GM12878 (cell line): ENCODE measurements at regions not wholly inside any gene's neighbourhood (a gene's known extent, or its start where the extent isn't known, plus 50 kb on each side); places are given as distances from the start of the nearest gene placed in this dataset.

Source experiments
- ATAC-seq: fragments of 200-7000 bp; cut with Tn5 transposase; 3 replicates; pipeline ENCODE4 v1.9.1; 2020; ENCODE audit warnings: mild to moderate bottlenecking, moderate library complexity
- BruUV-seq: library from RNA; stranded (reverse); fragments of 400-500 nt; replicated peaks from 2 replicates; lab custom pipeline; 2021; lab: Mats Ljungman, UMichigan
- CTCF ChIA-PET: fragments of 300-600 bp; sonication (Branson Sonifier 250); formaldehyde crosslinking; extraction: SDS; loops from one replicate; lab custom pipeline; 2021; ENCODE audit warnings: inconsistent platforms; lab: Yijun Ruan, JAX
- POLR2A ChIA-PET: fragments of 350-600 bp; formaldehyde crosslinking; extraction: SDS; loops from one replicate; lab custom pipeline; 2021; ENCODE audit warnings: inconsistent platforms; lab: Charles Lee
- RAD21 ChIA-PET: fragments of 300-600 bp; sonication (Branson Sonifier 250); formaldehyde crosslinking; loops from one replicate; lab custom pipeline; 2023; ENCODE audit warnings: antibody characterized with exemption; ENCODE audit not compliant: unreplicated experiment; lab: Charles Lee
- SMC1A ChIA-PET: fragments of 300-600 bp; sonication (Branson Sonifier 250); formaldehyde crosslinking; loops from one replicate; lab custom pipeline; 2023; ENCODE audit not compliant: unreplicated experiment, uncharacterized antibody; lab: Charles Lee
- DNase-seq: peaks from one replicate; pipeline ENCODE4 v3.0.0-alpha.2; 2011; ENCODE audit warnings: low read depth, low spot score
- FAIRE-seq: peaks from 3 replicates; lab custom pipeline; 2011; peaks lifted over from hg19 to GRCh38; lab: Jason Lieb, UNC
- H2AFZ ChIP-seq: 2 replicates; pipeline ENCODE4 v1.6.0; 2011; ENCODE audit warnings: low read depth, low read length, control low read depth; ENCODE audit not compliant: control insufficient read depth
- H3K27ac ChIP-seq: 2 replicates; pipeline ENCODE4 v1.5.1; 2011; ENCODE audit warnings: control low read depth; ENCODE audit not compliant: control insufficient read depth, insufficient read depth
- H3K27me3 ChIP-seq, 2 experiments: replicated peaks in 1 of 2; 2 replicates each; pipeline versions ENCODE4 v1.6.0 to v1.6.1; 2011; ENCODE audit warnings: low read length in 1 of 2; ENCODE audit not compliant: control insufficient read depth in 2 of 2, insufficient read depth in 2 of 2
- H3K36me3 ChIP-seq, 2 experiments: 2 replicates each; pipeline ENCODE4 v1.5.1; 2011; ENCODE audit warnings: low read length in 1 of 2; ENCODE audit not compliant: control insufficient read depth in 2 of 2, insufficient read depth in 2 of 2
- H3K4me1 ChIP-seq: 2 replicates; pipeline ENCODE4 v1.6.1; 2011; ENCODE audit warnings: mild to moderate bottlenecking, low read length, moderate library complexity, mixed read lengths; ENCODE audit not compliant: control insufficient read depth, insufficient read depth
- H3K4me2 ChIP-seq: 2 replicates; pipeline ENCODE4 v1.6.0; 2011; ENCODE audit warnings: control low read depth; ENCODE audit not compliant: control insufficient read depth, insufficient read depth
- H3K4me3 ChIP-seq: fragments of 200-600 bp; sonication (generic); 2 replicates; pipeline ENCODE4 v1.5.1; 2016
- H3K79me2 ChIP-seq: 2 replicates; pipeline ENCODE4 v1.6.0; 2011; ENCODE audit warnings: low read length; ENCODE audit not compliant: control insufficient read depth, insufficient read depth
- H3K9ac ChIP-seq: 2 replicates; pipeline ENCODE4 v1.8.0; 2011; ENCODE audit warnings: low read length, control low read depth, mixed read lengths; ENCODE audit not compliant: control insufficient read depth, insufficient read depth
- H3K9me3 ChIP-seq: replicated peaks from 3 replicates; pipeline ENCODE4 v1.5.1; 2011; ENCODE audit warnings: mild to moderate bottlenecking, low read length; ENCODE audit not compliant: control insufficient read depth, insufficient read depth
- H4K20me1 ChIP-seq: 2 replicates; pipeline ENCODE4 v1.6.0; 2011; ENCODE audit not compliant: control insufficient read depth, insufficient read depth
- ATF7 ChIP-seq: fragments of 450-650 bp; IDR thresholded peaks from 2 replicates; pipeline ENCODE4 v1.6.1; 2016; ENCODE audit warnings: low read depth, mild to moderate bottlenecking
- DPF2 ChIP-seq: fragments of 450-650 bp; IDR thresholded peaks from 2 replicates; pipeline ENCODE4 v1.6.1; 2017; ENCODE audit warnings: mild to moderate bottlenecking
- EP300 ChIP-seq, 2 experiments: fragments of 150-350 bp in 1 of 2; IDR thresholded peaks; 2 replicates each; pipeline ENCODE4 v1.6.1; 2011 to 2012; ENCODE audit warnings: low read depth in 2 of 2, low read length in 2 of 2, borderline replicate concordance in 1 of 2, improper control_type of control experiment in 1 of 2, inconsistent platforms in 1 of 2; ENCODE audit not compliant: control insufficient read depth in 1 of 2
- IKZF1 ChIP-seq: fragments of 450-650 bp; conservative IDR thresholded peaks from 2 replicates; pipeline ENCODE4 v1.6.1; 2017; ENCODE audit warnings: antibody characterized with exemption, mild to moderate bottlenecking
- KDM1A ChIP-seq: fragments of 200-600 bp; sonication (generic); IDR thresholded peaks from 2 replicates; pipeline ENCODE4 v1.6.1; 2016; ENCODE audit warnings: borderline replicate concordance
- MEF2B ChIP-seq: fragments of 450-650 bp; IDR thresholded peaks from 2 replicates; pipeline ENCODE4 v1.6.1; 2018; ENCODE audit warnings: mild to moderate bottlenecking, moderate library complexity; ENCODE audit not compliant: partially characterized antibody, poor library complexity, severe bottlenecking
- MTA2 ChIP-seq: fragments of 450-650 bp; IDR thresholded peaks from 2 replicates; pipeline ENCODE4 v1.6.1; 2016; ENCODE audit warnings: low read depth, mild to moderate bottlenecking, moderate library complexity
- NFXL1 ChIP-seq: fragments of 450-650 bp; IDR thresholded peaks from 2 replicates; pipeline ENCODE4 v1.6.1; 2017; ENCODE audit warnings: antibody characterized with exemption, mild to moderate bottlenecking, borderline replicate concordance
- PAX5 ChIP-seq: IDR thresholded peaks from 2 replicates; pipeline ENCODE4 v1.6.1; 2011; ENCODE audit warnings: low read depth, low read length, borderline replicate concordance
- RELA ChIP-seq: fragments of 450-650 bp; IDR thresholded peaks from 2 replicates; pipeline ENCODE4 v1.8.0; 2014; ENCODE audit warnings: borderline replicate concordance; ENCODE audit not compliant: partially characterized antibody
- RUNX3 ChIP-seq: IDR thresholded peaks from 2 replicates; pipeline ENCODE4 v1.6.1; 2012; ENCODE audit warnings: low read length, inconsistent platforms
- SPI1 ChIP-seq: IDR thresholded peaks from 2 replicates; pipeline ENCODE4 v1.6.1; 2011; ENCODE audit warnings: low read depth, mild to moderate bottlenecking, low read length, moderate library complexity, borderline replicate concordance; ENCODE audit not compliant: insufficient read depth
- ZBED1 ChIP-seq: IDR thresholded peaks from 2 replicates; pipeline ENCODE4 v1.6.1; 2016; ENCODE audit warnings: borderline replicate concordance
- WGBS: methylation state at CpG from one replicate; pipeline ENCODE4 v1.1.6; 2016; ENCODE audit warnings: low lambda C conversion rate; ENCODE audit not compliant: insufficient replicate concordance, insufficient coverage; ENCODE audit errors: missing lambda C conversion rate; 5-methylcytosine and 5-hydroxymethylcytosine counted together
- in situ Hi-C: fragments of 300-500 bp; cut with MboI; formaldehyde crosslinking; loops from 9 replicates; pipeline ENCODE4 v1.14.3; 2018; ENCODE audit warnings: mixed read lengths
- intact Hi-C: fragments of 100-400 bp; cut with micrococcal nuclease; formaldehyde crosslinking; loops from one replicate; pipeline ENCODE4 v1.14.2; 2022; ENCODE audit not compliant: unreplicated experiment

- peak; percentile 84 for ATAC-seq
- no peak overlapping the region for H3K27ac ChIP-seq
- no peaks in the 10 kb centered on the region for H3K36me3 ChIP-seq
- H3K9ac ChIP-seq, result no peak overlapping the region
- H3K79me2 ChIP-seq, result no peaks in the 10 kb centered on the region
- TF ChIP-seq KDM1A (no peak), PAX5 (peak; percentile 38; the same call in 1 of the 2 replicates), MTA2 (peak; percentile 58; the same call in 1 of the 2 replicates), IKZF1 (0 out of 2 replicates have a peak, but pooled peaks have one; percentile 33), ATF7 (0 out of 2 replicates have a peak, but pooled peaks have one; percentile 23), ZBED1 (no peak), SPI1 (peak; percentile 57; the same call in 1 of the 2 replicates), NFXL1 (no peak), MEF2B (peak; percentile 7), EP300 (IDR thresholded peaks at IDR 0.05; ENCODE audit: borderline replicate concordance in 1 of 2, control insufficient read depth in 1 of 2, low read depth in 2 of 2, low read length in 2 of 2) (0 out of 4 replicates have a peak, but pooled peaks of 1 of the 2 experiments have one; percentile 5), RUNX3 (no peak), RELA (no peak), DPF2 (peak; percentile 43; the same call in 1 of the 2 replicates)
- H3K4me3 ChIP-seq, result no peak overlapping the region
- H4K20me1 ChIP-seq, result no peaks in the 10 kb centered on the region
- no TSS peak for BruUV-seq
- ChIA-PET RAD21 (interaction anchor here (0.9 to 1.7 kb wide), 5 partner anchors 36 to 211 kb away, joined by 3 to 6 read pairs (median 3); no protein-coding TSS in a partner anchor), CTCF (interaction anchor here (0.7 to 1.7 kb wide), 11 partner anchors 15 to 324 kb away, joined by 3 to 6 read pairs (median 3); no protein-coding TSS in a partner anchor), POLR2A (interaction anchor here (0.7 to 1.1 kb wide), 3 partner anchors 16 to 227 kb away, joined by 3 to 4 read pairs (median 3); no protein-coding TSS in a partner anchor), SMC1A (interaction anchor here (0.8 to 3.0 kb wide), 11 partner anchors 11 to 181 kb away, joined by 3 to 17 read pairs (median 5); no protein-coding TSS in a partner anchor)
- peak; percentile 20 for DNase-seq
- 40% methylated on average over 3 of the region's 3 CpGs for WGBS
- no peak overlapping the region for H3K4me2 ChIP-seq
- FAIRE-seq, result no peak
- H3K4me1 ChIP-seq, result no peaks in the 10 kb centered on the region
- no peaks in the 10 kb centered on the region for H3K27me3 ChIP-seq
- H3K9me3 ChIP-seq, result no peaks in the 10 kb centered on the region; the same call in 2 of the 3 replicates
- intact Hi-C loops, result loop anchor here (1.0 kb wide), 1 partner anchor 127 kb away; no protein-coding TSS in a partner anchor
- in situ Hi-C loops, result no loop called here
- H2AFZ ChIP-seq, result no peak overlapping the region
Observed at GRCh38 chr1:238187575-238187949, 296.8 kb upstream of the ZP4 start.
